HG03097 (cell line): ENCODE measurements at regions not wholly inside any gene's neighbourhood (a gene's known extent, or its start where the extent isn't known, plus 50 kb on each side); places are given as distances from the start of the nearest gene placed in this dataset.

Experiments used
- ATAC-seq: cut with Tn5 transposase; IDR thresholded peaks from one replicate; pipeline ENCODE4 v1.9.1; 2021; ENCODE audit not compliant: unreplicated experiment, low FRiP score

DNA sequence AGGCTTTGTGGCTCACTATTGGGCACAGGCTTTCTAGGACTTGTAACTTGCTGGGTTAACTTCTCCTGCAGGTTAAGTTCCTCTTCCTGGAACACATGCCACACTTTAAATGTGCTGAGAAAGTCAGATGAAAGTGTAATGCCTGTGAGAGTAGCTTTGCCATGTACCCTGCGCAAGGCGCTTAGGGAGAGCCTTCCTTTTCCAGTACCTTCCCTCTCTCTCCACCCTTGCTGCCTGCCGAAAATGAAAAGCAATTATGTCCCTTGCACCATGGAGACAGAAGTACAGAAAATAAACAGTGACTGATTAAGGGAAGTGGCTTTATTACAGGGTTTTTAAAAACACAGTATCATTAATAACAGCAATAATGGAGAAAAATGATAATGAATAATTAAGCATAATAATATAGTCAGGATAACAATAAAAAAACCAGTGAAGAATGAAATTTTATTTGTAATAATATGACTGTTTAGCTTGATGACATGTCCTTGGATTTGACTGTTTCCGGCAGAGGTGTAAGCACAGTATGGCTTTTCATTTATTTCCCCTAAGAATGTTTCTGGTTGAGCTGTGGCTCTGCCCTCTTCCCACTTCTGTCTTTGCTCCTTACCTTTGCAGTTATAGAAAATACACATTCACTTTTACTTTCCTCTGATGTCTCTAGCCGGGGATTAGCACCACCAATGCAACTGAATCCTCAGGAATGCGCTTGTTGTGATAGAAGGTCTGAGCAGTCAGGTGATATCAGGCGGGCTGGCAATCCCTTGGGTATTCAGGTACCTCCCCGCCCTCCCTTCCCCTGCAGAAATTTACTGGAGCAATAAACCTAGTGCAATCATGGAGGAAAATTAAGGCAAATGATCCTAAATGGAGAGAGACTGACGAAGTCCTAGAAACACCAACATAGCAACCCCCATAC lies 472.3 kb upstream of the CITED2 start:
- peak; percentile 42 for ATAC-seq

GRCh38 chr6:139844907-139845306 lies 470.5 kb upstream of the CITED2 start:
- no peak for ATAC-seq

- peak; percentile 91 for ATAC-seq
These were observed 467.4 kb upstream of the CITED2 start for GRCh38 chr6:139841794-139842215.

DNA sequence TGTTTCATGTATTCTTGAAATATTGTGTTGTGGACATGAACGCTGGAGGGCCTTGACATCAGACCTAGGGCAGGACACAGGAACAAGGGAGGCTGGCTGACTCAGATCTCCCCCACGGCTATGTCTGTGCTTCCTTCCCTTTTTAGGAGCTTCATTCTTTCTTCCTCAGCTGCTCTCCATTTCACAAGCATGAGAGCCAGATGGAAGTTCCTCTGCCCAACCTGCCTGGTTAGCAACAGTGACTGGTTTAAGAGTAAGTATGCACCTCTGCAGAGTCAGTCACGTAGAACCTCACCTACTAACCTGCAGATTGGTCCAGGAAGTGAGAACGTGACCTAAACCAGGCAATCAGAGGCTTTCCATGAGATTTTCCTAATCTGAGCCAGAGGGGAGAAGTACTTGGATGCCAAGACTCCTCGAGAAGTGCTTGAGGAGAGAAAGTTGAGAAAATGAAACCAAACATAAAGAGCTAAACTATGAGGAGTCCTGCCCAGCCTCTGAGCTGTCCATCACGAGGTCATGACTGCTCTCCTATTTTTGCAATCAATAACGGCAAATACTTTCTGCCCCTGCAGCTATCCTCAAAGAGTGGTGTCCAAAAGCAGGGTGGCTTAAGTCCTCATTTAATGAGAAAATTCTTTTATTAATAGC lies 465.2 kb upstream of the CITED2 start:
- no peak for ATAC-seq

GRCh38 chr6:139834232-139834631 lies 459.8 kb upstream of the CITED2 start:
- ATAC-seq: no peak

DNA sequence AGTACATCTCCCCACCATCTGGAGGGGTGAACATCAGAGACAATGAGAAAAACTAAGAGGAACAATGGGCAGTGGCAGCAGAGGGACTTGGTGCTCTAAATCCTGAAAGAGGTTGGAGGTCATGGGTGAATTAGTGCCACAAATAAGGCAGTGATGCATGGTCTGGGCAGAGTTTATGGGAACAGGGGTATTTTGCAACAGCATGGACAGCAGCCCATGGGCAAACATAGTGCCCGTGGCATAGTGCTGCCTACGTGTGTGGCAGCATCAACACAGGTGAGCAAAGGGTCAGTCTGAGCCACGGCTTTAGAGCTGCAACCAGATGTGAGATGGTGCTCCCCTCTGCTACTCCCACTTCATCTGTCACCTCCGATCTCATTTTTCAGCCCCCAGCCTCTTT lies 459.1 kb upstream of the CITED2 start:
- no peak for ATAC-seq

DNA sequence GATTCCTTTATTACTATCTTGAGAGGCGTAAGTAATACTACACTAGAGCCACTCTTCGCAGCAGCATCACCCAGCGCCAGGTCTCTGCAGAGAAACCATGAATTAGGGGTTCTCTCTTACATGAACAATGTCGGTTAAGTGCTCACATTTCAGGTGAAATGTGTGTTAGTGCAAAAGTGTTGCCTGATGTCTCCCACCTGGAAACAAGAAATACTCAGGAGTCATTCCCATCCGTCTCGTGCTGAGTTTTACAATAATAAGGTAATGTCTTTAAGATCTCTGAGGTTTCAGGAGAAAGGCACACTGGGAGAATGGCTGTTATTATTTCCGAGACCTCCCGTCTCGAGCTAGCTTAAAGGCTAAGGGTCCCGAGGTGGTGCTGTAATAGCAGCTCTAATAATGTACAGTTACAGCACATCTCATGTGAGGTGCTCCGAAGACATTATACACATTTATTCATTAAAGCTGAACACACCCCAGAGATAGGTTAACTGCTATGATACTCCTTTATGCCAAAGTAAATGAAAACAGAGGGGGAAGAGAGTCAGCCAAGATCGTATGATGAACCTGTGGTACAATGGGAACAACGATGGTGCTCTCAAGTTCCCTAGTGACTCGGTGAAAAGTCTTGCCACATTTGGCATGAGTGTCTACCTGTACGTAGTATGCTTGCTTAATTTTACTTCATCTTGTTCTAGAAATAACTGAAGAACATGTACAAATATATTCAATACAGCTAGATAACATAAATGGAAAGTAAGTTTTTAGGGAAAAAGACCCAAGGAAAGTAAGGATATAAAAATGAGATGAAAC lies 458.3 kb upstream of the CITED2 start:
- no peak for ATAC-seq

DNA sequence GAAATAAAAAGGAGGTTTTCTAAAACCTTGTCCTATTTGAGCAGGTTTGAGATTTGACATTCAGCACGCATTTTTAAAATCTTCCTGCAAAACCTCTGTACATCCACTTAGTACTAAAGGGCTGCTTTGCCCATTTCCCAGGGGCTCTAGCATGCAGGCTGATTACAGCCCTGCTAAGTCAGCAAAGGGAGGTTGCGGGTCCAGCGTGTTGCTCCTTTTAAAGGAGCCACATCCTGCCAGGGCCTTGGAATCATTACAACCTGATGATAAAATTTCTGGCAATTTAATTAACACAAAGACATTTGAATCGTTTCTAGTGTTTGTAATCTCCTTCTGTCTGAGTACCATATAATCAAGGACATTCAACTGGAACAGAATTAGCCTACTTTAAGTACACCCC lies 455.1 kb upstream of the CITED2 start:
- ATAC-seq: no peak

DNA sequence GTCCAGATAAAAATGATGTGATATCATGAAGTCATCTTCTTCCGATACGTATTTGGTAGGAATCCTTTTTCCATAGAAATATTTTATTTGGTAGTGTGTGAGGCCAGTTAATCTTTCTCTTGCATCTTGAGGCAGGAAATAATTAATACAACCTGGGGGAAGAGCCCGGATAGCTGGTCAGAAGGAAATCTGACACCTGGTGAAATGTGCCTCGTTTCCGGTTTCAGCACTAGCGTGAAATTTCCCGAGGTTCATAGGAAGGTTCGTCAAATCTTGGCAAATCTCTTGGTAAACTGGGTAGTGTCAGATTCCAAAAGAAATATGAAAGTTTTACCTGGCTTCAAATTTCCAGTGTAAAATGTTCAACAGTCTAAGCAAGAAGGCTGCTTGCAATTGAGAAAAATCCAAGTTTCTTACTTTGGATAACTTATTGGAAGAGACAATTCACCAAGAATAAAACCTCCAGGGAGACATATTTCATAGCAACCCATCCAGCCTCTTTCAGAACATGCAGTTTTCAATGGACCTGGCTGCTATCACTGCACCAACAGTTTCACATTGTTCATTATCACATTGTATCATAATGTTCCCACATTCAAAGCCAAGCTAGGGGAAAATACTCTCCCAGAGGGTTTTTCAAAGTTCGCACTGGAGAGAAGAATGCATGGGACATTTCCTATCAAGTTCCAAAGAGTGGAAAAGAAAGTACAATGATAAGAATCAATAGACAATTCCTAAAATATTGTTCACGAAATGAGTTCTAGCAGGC lies 454.5 kb upstream of the CITED2 start:
- no peak for ATAC-seq

DNA sequence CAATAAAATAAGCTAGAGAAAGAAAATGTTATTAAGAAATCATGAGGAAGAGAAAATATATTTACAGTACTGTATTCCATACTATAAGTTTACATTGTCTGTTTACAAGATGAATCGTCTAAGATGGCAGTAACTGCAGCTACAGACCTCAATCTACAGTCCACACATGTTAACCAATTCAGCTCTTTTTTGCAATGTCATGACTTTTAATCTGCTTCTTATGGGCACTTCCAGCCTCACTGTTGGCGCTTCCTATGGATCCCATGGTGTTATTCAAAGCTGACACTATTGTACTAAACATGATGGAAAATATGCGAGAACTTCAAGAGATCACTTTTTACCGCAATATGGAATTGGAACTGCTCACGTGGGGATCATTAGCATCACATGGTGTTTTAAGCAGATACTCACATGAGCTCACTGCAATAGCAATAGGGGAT lies 451.5 kb upstream of the CITED2 start:
- ATAC-seq: no peak

DNA sequence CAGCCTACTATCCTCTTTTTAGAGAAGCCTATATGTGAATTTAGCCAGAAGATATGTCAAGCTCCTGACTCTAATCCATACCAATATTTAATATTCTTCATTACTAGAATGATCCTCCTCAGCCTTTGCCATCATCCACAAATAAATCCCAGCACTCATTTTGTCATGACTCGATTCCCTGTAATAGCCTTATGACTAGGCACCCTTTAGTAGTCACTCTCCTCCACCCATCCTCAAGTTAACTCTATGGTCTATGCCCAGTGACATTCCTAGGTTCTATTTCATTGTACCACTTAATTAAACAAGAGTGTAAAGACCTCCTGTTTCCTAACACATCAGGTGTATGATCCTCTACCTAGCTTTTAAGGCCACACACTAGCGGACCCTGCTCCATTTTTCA lies 450.4 kb upstream of the CITED2 start:
- ATAC-seq: no peak

DNA sequence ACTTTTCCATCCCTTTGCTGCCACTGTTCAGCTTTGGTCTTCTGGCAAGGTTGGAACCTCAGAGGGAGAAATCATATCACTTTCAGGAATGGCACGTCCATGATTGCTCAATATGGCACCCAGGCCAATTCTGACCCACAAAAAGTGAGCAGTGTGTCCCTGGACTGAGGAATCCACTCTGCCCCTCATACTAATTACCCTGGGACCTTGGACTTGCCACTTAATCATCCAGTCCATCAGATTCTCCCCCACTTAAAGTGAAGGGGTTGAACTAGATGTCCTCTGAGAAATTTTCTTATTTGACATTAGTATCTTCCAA lies 449.3 kb upstream of the CITED2 start:
- no peak for ATAC-seq

GRCh38 chr6:139823099-139823807 lies 448.8 kb upstream of the CITED2 start:
- no peak for ATAC-seq

- no peak for ATAC-seq
These were observed 447.3 kb upstream of the CITED2 start for GRCh38 chr6:139821676-139822223.

DNA sequence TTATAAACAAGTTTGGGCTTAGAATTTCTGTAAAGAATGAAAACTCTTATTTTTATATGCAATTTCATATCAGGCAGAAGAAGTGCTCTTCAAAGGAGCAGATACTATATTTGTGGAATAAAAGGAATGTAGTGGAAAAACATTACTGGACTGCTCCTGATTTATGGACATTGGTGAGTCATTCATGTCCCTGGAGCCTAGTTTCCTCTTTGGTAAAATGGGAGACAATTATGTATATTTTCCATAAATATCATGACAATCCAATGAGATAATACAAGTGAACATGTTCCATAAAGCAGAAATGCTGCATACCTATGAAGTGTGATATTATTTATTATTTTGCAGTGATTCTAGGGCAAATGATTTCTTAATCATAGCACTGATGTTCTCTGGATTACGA lies 445.8 kb upstream of the CITED2 start:
- no peak for ATAC-seq

DNA sequence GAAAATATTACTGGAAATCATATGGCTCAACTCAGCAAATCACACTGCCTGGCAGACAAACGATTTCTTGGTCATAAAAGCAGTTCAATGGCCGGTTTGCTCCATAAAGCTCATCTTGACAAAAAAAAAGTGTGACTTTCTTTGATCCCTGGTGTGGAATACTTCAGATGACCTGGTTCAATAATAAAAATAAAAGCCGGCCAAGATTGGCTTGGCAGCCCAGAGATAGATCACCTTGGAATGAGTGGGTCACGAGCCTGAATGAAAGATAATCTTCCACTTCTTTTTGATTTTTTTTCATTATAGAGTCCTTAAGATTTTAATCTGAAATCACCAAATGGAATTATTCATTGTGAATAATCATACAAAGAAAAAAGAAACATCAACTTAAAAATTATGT lies 445.3 kb upstream of the CITED2 start:
- no peak for ATAC-seq

DNA sequence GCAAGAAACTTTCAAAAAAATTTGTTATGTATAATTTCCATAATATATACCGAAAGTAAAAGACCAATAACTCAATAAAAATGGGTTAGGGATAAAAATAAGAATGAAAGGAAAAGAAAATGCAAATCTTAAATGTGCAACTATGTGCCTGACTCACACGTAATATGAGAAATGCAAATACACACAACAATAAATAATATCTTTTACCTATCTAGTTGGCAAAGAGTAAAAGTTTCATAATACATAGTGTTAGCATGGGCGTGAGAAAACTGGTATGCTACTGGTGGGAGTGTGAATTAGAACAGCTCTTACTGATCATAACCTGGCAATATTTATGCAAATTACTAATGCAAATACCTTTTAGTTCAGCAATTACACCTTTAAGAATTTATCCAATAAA lies 438.5 kb upstream of the CITED2 start:
- no peak for ATAC-seq

- ATAC-seq: no peak
These were observed 427.3 kb upstream of the CITED2 start for GRCh38 chr6:139801571-139802321.

GRCh38 chr6:139800837-139801236 lies 426.4 kb upstream of the CITED2 start:
- ATAC-seq: no peak
